Mammary epithelial cell (primary cell): ENCODE measurements at regions not wholly inside any gene's neighbourhood (a gene's known extent, or its start where the extent isn't known, plus 50 kb on each side); places are given as distances from the start of the nearest gene placed in this dataset.

Source experiments
- EZH2 ChIP-seq: IDR thresholded peaks from 2 replicates; pipeline ENCODE4 v1.6.1; 2012; ENCODE audit warnings: low read length, inconsistent platforms, borderline replicate concordance
- TF ChIP-seq, protein P1 (sequence below), 2 donors: IDR thresholded peaks in 1 of 2; conservative IDR thresholded peaks in 1 of 2; 2 replicates each; pipeline ENCODE4 v1.5.1; 2011 to 2012; ENCODE audit warnings: inconsistent platforms in 2 of 2, low read length in 2 of 2, mild to moderate bottlenecking in 2 of 2, control low read depth in 1 of 2, low read depth in 1 of 2; ENCODE audit not compliant: insufficient read depth in 1 of 2; ENCODE audit errors: extremely low read depth in 1 of 2

DNA sequence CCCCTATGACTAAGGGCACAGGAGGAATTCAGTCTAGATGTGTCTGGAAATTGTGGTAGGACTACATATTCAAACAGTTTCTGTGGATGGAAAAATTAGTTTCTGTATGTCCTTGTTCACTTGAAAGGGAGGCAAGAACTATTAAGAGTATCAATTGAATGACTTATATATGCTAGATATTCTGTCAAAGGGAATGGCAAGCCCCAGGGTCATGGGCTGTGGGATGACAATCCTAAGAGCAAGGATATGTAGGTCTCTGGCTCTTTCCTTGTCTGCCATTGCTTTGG lies 383.5 kb upstream of the B3GALT2 start:
- TF ChIP-seq, protein P1, sequence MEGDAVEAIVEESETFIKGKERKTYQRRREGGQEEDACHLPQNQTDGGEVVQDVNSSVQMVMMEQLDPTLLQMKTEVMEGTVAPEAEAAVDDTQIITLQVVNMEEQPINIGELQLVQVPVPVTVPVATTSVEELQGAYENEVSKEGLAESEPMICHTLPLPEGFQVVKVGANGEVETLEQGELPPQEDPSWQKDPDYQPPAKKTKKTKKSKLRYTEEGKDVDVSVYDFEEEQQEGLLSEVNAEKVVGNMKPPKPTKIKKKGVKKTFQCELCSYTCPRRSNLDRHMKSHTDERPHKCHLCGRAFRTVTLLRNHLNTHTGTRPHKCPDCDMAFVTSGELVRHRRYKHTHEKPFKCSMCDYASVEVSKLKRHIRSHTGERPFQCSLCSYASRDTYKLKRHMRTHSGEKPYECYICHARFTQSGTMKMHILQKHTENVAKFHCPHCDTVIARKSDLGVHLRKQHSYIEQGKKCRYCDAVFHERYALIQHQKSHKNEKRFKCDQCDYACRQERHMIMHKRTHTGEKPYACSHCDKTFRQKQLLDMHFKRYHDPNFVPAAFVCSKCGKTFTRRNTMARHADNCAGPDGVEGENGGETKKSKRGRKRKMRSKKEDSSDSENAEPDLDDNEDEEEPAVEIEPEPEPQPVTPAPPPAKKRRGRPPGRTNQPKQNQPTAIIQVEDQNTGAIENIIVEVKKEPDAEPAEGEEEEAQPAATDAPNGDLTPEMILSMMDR (conservative IDR thresholded peaks at IDR 0.05 in 1 of 2, IDR thresholded peaks at IDR 0.05 in 1 of 2; ENCODE audit: extremely low read depth in 1 of 2, insufficient read depth in 1 of 2, low read depth in 1 of 2, low read length in 2 of 2), result no peak
- no peak for TF ChIP-seq EZH2
